ENCODE measurements at regions not wholly inside any gene's neighbourhood (a gene's known extent, or its start where the extent isn't known, plus 50 kb on each side); places are given as distances from the start of the nearest gene placed in this dataset.
"Not testable (repeated sequence)": the region's sequence is repeated elsewhere in the genome, so short reads cannot be mapped to it uniquely, and the experiment has no call there.

- no peak for FAIRE-seq
These were observed 124.8 kb downstream of the C12orf75 start for GRCh38 chr12:105455261-105455660.

DNA sequence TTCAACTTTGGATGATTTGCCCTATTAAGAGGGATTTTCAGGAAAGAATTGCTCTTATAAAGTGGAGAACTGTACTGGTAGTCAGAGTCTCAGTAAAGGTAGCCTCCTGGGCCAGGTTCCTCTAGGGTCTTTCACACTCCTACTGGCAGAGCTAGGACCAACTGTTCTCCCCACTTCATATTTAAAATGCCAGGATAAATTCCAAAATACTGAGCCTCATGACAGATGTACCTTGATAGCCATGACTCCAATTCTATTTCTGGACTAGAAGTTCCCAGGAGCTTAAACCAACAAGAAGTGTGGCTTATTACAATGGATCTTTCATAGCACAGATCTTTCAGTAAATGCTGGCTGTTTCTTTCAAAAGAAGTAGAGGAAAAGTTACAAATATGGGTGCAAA lies 126.5 kb downstream of the C12orf75 start:
- DNase-seq (ENCODE audit: low spot score) = no peak
- FAIRE-seq = no peak

More at GRCh38 chr12:105455261-105455660, 124.8 kb downstream of the C12orf75 start:
- no peak for DNase-seq (ENCODE audit: low spot score)

GRCh38 chr12:105459760-105460330 lies 129.4 kb downstream of the C12orf75 start:
- DNase-seq (ENCODE audit: low spot score) = no peak
- no peak for FAIRE-seq

GRCh38 chr12:105461271-105461943 lies 130.9 kb downstream of the C12orf75 start:
- FAIRE-seq = no peak

DNA sequence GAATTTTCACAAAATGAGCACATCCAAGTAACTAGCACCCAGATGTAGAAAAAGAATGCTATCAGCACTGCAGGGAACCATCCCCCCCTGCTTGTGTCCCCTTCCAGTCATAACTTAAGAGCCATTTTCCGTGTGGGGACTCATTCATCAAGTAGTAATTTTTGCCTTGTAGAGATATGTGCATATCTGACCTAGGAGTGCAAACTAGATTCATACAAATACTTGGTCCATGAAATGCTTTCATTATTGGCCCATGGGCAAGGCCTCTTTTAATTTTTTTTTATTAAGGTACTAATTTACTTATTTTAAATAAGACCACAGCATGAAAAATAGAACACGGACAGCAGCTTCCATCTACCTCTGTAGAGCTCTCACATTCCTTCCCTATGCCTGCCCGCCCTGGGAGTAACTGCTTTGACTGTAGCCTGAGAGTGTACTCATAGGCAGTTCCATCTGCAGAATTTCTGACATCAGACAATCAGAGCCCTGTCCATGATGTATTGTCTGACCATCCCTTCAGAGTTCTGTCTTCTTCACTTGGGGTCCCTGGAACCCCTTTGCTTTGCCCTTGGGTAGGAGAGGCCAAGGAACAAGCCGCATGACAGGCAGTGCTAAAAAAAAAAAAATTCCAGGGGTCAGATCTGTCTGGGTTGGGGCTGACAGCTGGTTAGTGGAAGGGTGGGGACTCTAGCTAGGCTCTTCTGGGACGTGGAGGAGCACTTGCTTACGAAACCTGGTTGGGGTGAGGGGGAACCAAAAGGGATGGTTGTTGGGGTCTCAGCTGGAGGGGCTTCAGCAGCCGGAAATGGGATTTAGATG lies 131.7 kb downstream of the C12orf75 start:
- FAIRE-seq (no peak), DNase-seq (ENCODE audit: low spot score) (no peak)

More at GRCh38 chr12:105461271-105461943, 130.9 kb downstream of the C12orf75 start:
- DNase-seq (ENCODE audit: low spot score) = no peak

DNA sequence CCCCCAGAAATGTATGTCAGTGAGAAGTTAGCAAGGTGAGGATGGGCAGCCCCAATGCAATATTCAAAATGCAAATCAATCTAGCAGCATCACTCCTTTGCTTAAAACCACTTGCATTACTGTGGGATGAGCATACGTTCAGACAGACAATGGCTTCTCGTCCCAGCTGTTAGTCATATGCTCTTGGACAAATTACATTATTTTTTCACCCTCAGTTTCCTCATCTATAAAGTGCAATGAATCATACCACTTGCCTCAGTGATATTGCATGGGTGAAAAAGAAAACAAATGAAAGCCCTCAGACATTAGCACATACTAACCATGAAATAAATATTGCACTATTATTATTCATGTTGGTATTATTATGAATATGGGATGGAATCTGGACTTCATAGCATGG lies 132.3 kb downstream of the C12orf75 start:
- FAIRE-seq (no peak), DNase-seq (ENCODE audit: low spot score) (no peak)

GRCh38 chr12:105464406-105464805 lies 133.9 kb downstream of the C12orf75 start:
- DNase-seq (ENCODE audit: low spot score) (no peak), FAIRE-seq (no peak)

- no peak for DNase-seq (ENCODE audit: low spot score)
These were observed 135.9 kb downstream of the C12orf75 start for GRCh38 chr12:105466231-105466900.

DNA sequence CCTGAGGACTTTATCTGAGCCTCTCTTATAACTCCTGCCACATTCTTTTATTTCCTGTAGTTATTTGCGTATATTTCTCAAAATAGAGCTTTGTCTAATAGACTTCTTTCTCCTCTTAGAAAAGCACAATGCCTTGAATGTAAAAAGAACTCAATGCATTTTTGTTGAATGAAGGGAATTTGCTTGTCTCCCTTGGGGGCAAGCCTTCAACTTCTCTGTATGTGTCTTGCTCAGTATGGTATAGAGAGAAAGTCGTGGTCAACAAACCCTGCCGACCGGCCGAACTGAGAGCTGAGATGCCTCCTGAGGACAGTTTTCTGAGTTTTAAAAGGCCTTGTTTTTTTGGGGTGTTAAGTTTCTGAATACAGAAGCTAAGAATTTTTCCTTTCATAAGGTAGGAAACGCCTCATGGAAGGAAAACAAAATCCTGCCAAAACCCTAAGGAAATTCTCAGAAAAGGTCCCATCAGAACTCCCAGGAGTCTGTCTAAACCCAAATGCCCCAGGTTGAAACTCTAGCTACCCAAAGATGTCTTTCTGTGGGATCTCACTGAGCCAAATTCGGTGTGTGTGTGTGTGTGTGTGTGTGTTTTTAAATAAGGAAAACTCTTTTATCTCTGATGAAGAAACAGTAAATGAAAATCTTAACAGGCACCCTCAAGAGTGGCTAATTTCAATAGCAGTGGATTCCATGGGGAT lies 136.6 kb downstream of the C12orf75 start:
- no peak for FAIRE-seq

More at GRCh38 chr12:105466231-105466900, 135.9 kb downstream of the C12orf75 start:
- no peak for FAIRE-seq

GRCh38 chr12:105467710-105468366 lies 137.3 kb downstream of the C12orf75 start:
- FAIRE-seq = no peak
- DNase-seq (ENCODE audit: low spot score) = no peak

More for the DNA sequence above, 136.6 kb downstream of the C12orf75 start:
- DNase-seq (ENCODE audit: low spot score) = no peak

DNA sequence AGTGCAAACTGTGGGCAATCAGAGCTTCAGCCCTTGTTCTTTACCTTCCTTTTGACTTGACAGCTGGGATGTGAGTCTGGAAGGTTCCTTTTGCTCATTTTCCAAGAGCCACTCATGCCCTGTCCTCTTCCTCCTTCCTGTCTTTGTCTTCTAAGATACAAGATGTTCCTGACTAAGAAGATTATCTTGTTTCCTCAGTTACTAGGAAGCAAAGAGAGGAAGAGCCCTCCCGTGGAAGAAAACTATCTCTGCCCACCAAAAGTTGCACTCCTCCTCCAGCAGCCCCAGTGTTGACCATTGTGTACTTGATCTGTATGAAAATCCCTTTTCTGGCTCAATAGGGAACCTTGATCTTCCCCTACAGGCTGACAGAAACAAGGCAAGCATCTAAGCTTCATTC lies 138.0 kb downstream of the C12orf75 start:
- DNase-seq (ENCODE audit: low spot score) (no peak), FAIRE-seq (no peak)

- FAIRE-seq (no peak), DNase-seq (ENCODE audit: low spot score) (no peak)
These were observed 138.7 kb downstream of the C12orf75 start for GRCh38 chr12:105469211-105469610.

- no peak for DNase-seq (ENCODE audit: low spot score)
- FAIRE-seq = no peak
These were observed 139.2 kb downstream of the C12orf75 start for GRCh38 chr12:105469701-105470100.

- no peak for FAIRE-seq
These were observed 139.6 kb downstream of the C12orf75 start for GRCh38 chr12:105470102-105470501.

GRCh38 chr12:105470601-105471000 lies 140.1 kb downstream of the C12orf75 start:
- FAIRE-seq (no peak), DNase-seq (ENCODE audit: low spot score) (no peak)

More at GRCh38 chr12:105470102-105470501, 139.6 kb downstream of the C12orf75 start:
- no peak for DNase-seq (ENCODE audit: low spot score)

DNA sequence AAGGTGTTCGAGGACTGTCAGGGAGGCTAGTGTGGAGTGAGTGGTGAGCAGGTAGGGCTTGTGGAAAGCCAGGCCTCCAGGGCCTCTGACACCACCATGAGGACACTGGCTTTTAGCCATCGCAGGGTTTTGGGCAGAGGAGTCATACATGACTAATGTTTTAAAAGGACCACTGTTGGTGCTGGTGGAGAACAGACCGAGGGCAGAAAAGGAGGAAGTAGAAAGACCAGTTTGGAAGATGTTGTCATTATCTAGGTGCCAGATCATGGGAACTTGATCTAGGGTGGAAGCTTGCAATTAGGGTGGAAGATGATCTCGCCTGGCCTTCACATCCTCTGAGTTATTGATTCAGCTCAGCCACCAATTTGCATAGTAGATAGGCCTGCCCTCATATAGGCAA lies 144.2 kb downstream of the C12orf75 start:
- no peak for DNase-seq (ENCODE audit: low spot score)
- no peak for FAIRE-seq

- no peak for FAIRE-seq
These were observed 146.1 kb downstream of the C12orf75 start for GRCh38 chr12:105476616-105477015.

GRCh38 chr12:105477873-105478272 lies 147.4 kb downstream of the C12orf75 start:
- FAIRE-seq = no peak

More at GRCh38 chr12:105476616-105477015, 146.1 kb downstream of the C12orf75 start:
- no peak for DNase-seq (ENCODE audit: low spot score)

DNA sequence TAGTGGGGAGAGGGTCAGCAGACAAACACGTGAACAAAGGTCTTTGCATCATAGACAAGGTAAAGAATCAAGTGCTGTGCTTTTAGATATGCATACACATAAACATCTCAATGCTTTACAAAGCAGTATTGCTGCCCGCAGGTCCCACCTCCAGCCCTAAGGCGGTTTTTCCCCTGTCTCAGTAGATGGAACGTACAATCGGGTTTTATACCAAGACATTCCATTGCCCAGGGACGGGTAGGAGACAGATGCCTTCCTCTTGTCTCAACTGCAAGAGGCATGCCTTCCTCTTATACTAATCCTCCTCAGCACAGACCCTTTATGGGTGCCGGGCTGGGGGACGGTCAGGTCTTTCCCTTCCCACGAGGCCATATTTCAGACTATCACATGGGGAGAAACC lies 148.3 kb downstream of the C12orf75 start:
- DNase-seq (ENCODE audit: low spot score); FAIRE-seq: not testable (repeated sequence)

More at GRCh38 chr12:105477873-105478272, 147.4 kb downstream of the C12orf75 start:
- DNase-seq (ENCODE audit: low spot score) = no peak

- DNase-seq (ENCODE audit: low spot score) (no peak), FAIRE-seq (no peak)
These were observed 149.2 kb downstream of the C12orf75 start for GRCh38 chr12:105479710-105480109.
